ENCODE measurements at regions not wholly inside any gene's neighbourhood (a gene's known extent, or its start where the extent isn't known, plus 50 kb on each side); places are given as distances from the start of the nearest gene placed in this dataset.

DNA sequence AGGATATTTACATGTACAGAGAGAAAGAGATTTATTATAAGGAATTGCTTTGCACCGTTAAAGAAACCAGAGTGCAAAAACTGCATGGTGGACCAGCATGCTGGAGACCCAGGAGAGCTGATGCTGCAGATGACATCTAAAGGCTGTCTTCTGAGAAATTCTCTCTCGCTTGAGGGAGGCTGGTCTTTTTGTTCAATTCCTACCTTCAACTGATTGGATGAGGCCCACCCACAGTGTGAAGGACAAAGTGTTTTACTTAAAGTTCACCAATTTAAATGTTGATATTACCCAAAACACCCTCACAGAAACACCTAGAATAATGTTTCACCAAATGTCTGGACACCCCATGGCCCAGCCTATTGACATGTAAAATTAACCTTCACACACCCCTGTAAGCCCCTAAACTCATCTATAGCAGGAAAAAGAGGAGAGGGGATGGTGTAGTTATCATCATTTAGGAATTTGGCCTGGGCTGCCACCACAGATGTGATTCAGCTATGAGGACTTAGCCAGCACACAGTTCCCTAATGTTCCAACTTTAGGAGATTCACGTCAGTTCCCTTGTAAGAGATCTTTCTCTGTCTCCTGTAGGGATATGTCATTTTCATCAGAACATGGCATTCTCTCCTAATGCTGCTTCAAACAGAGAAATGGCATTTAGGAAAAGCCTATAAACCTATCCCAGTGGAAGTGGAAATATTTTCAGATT, 358.2 kb upstream of the TLE4 start:
- no peak for DNase-seq (ENCODE audit: low spot score)

- no peak for DNase-seq (ENCODE audit: low spot score)
These were observed 355.9 kb upstream of the TLE4 start for GRCh38 chr9:79215821-79216220.

GRCh38 chr9:79220251-79220650, 351.5 kb upstream of the TLE4 start:
- no peak for DNase-seq (ENCODE audit: low spot score)

GRCh38 chr9:79220666-79221065, 351.1 kb upstream of the TLE4 start:
- DNase-seq (ENCODE audit: low spot score): no peak

GRCh38 chr9:79221084-79221483, 350.7 kb upstream of the TLE4 start:
- peak; percentile 3 for DNase-seq (ENCODE audit: low spot score)

DNA sequence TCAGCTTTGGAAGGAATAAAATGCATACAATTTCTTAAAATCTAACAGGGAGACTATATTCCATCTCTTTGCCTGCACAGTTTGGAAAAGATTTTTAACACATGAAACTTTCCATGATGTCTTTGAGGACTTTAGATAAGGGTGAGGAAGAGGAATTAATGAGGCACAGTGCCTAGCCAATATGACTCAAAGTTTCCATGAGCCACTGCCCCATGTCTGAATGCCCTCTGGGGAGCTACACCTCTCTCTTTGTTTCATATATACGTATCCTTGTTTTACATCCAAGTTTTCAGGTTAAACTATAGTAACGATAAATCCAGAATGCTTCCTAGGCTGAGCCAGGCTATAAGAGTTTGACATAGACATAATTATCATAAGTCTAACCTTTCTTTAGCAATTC, 349.3 kb upstream of the TLE4 start:
- no peak for DNase-seq (ENCODE audit: low spot score)

DNA sequence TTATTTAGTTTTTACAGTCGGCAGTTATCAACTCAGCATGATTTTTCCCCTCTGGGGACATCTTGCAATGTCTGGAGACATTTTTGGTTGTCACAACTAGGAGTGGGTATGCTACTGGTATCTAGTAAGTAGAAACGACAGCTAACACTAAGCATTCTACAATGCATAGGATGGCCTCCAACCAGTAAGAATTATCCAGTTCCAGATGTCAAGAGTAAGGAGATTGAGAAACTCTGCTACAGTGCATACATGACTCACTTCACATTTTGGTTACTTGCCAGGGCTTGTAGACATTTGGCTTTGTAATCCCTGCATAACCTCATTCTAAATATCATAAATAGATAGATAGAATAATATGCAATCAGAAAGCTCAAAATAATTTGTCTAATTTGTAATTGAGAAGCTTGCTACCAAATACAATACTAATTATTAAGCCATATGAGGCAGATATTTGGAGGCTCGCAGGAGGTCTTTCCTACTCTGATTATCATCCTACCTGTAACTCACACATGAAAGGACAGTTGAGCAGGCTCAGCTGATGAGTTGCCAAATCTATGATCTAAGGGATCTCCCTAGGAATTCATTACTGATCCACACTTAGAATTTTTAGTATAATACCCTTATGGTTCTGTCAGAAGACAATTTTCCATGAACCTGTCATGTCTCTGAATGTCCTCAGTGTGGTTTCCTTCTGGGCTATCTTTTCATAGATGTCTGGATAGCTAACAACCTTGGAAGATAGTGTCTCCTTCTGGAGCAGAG, 346.9 kb upstream of the TLE4 start:
- DNase-seq (ENCODE audit: low spot score): peak; percentile 32

GRCh38 chr9:79233542-79233941, 338.2 kb upstream of the TLE4 start:
- DNase-seq (ENCODE audit: low spot score): peak; percentile 18

GRCh38 chr9:79236466-79236865, 335.3 kb upstream of the TLE4 start:
- no peak for DNase-seq (ENCODE audit: low spot score)

GRCh38 chr9:79237861-79238260, 333.9 kb upstream of the TLE4 start:
- no peak for DNase-seq (ENCODE audit: low spot score)

DNA sequence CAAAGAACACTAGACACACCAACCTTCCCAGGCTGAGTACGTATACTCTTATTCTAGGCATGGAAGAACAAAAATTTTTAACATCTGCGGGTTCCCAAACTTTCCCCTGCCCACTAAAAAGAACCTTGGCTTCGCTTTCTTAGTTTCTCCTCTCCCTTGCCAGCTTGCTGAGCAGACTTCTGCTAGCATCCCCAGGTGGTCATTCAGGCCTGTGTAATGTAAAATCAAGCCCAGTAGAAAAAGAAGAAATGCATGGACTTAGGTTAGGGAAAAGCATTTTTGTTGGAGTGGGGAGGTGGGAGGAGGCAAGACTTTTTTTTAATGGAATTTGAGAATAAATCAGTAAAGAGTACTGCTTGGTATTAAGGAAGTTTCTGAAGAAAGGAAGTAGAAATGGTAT, 331.0 kb upstream of the TLE4 start:
- DNase-seq (ENCODE audit: low spot score): no peak

DNA sequence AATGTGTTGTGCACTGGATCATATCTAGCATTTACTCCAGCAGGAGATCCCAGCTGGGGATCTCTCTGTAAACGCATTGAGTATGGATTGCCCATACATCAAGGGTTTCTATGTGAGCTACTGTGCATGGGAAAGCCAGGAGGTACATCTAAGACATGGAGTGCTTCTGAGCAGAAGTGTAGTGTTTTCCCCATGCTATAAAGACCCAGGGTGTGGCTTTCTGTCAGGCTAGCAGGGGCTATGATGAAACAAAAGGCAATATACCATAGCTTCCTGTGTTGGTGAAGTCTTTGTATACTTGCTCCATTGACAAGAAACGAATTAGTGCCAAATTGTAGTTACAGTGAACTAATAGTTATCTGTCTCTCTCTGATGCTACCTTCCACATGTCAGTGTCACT, 329.3 kb upstream of the TLE4 start:
- no peak for DNase-seq (ENCODE audit: low spot score)

DNA sequence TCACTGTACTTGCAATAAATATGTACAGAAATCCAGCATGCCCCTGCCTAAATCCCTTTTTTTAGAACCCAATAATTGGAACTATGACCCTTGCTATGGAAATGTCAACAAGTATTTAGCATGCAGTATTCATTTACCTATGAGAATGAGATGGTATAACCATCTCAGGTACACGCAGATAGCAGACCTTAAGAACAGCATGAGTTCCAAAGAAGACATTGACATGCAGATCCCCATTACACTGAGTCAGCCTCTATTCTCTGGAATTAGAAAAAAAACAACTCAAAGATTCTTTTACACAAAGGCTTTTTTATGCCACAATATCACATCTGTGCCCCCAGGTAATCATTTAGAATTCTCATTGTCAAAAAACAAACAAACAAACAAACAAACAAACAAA, 325.6 kb upstream of the TLE4 start:
- no peak for DNase-seq (ENCODE audit: low spot score)

- DNase-seq (ENCODE audit: low spot score): no peak
These were observed 324.7 kb upstream of the TLE4 start for GRCh38 chr9:79247021-79247420.

DNA sequence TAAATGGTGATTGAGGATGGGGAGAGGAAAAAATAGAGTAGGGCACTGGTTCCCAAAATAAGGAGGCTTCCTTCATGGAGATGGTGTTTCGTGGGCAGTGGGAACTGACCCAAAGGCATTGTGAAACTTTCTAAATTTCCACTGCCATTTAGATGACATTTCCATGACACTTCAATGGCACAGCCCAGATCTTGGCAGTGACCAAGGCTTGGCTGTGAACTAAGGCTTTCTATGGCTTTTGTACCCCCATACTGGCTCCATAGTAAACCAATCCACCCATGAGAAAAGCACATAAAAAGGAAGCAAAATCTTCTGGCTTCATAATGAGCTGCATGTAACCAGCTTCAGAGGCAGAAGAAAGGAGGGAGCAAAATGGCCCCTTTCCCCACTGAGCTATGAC, 321.0 kb upstream of the TLE4 start:
- DNase-seq (ENCODE audit: low spot score): no peak

DNA sequence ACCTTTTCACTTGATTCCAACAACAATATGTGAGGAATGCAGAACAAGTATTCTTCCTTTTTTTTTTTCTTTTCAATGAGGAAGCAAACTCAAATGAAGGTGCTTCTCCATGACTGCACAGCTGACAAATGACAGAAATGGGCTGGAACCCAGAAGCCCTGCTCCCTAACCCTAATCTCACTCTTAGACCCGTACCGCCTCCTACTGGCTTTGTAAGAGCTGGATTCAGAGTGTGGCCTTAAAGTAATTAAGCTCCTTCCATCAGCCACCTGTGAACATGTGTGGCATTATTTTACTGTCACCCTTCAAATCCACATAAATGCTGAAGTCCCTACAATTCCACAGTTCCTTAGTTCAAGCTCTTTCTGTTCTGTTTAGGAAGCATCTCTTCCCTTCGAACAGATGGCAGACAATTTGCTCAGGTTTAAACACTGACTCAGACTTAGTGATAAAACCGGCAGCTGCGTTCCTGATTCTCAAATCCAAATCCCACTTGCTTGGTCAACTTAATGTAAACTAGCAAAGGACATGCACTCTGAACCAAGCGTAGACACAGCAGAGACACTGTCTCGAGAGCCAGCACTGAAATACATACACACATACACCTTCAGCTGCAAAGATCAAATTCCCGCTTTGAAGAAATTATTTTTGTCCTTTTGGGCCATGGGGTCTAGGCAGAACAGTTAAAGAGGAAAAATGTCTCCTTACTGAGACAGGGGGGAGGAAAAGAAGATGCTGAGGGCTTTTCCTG, 316.7 kb upstream of the TLE4 start:
- no peak for DNase-seq (ENCODE audit: low spot score)

DNA sequence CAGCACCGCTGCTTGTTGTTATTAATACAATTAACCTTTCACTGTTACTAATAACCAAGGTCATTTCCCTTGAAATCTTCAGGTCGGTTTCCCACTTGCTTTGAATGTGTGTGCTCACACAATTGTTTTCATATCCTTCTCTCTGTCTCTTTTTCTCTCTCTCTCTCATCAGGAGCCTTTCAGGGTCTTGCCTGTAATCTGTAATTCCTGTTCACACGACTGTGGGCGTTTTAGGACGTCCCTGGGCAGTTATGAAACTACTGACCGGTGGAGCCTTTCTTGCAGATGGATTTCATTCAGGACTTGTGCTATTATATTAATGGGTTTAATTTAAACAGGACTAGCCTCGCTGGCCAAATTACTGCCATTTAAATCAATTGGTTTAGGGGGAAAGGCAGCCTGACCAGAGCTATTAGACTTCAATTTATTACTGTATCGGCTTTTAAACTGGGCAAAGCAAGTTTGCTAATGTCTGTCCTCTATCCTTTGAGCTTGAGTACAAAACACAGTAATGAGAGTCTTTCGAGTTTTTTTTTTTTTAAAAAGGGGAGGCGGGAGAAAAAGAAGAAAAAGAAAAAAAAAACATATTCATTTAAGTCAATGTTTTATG, 316.0 kb upstream of the TLE4 start:
- no peak for DNase-seq (ENCODE audit: low spot score)

GRCh38 chr9:79256691-79257213, 315.0 kb upstream of the TLE4 start:
- no peak for DNase-seq (ENCODE audit: low spot score)

- no peak for DNase-seq (ENCODE audit: low spot score)
These were observed 314.5 kb upstream of the TLE4 start for GRCh38 chr9:79257228-79257781.

DNA sequence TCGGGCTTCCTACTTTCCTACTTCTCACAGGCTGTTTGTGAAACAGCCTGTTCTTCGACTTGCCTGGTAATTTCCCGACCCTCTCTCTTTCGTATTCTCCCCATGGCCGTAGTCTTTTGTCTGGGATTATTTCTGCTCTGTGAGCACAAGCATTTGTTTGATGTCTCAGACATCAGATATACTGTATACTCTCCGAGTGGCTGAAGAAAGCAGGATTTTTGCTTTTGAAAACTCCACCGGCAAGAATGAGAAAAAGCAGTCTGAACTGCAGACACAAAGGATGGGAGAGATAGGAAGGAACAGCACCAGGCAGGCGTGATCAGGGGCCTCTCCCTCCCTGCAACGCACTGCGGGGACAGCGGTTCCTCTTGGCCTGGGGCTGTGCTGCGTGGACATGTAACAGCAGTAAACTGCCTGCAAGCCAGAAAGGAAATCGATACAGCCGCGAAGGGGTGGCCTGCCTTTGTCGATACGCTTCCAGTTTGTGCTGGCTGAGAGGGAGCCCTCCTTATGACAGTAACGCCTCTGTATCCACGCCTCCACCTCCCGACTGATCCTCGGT, 313.9 kb upstream of the TLE4 start:
- no peak for DNase-seq (ENCODE audit: low spot score)

DNA sequence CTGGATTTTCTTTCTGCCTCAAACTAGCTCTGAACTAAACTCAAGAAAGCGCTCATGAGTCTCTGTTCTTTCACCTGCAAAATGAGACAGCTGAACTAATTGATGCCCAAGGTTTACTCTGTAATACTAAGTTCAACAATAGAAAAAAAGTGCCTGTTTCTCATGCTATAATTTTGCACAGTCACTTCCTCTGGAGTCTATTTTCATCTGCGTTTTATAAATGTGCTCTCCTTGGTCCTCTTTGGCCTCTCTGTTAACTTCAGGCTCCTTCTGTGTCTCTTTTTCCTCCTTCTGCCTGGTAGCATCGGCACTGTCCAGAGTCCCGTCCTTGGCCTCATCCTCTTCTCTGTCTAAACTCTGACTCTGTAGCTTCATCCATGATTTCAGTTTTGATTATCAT, 311.9 kb upstream of the TLE4 start:
- DNase-seq (ENCODE audit: low spot score): no peak

GRCh38 chr9:79263628-79264027, 308.1 kb upstream of the TLE4 start:
- DNase-seq (ENCODE audit: low spot score): no peak

Measured in RKO (cell line).